ENCODE measurements at regions not wholly inside any gene's neighbourhood (a gene's known extent, or its start where the extent isn't known, plus 50 kb on each side); places are given as distances from the start of the nearest gene placed in this dataset.

- H3K4me1 ChIP-seq (ENCODE audit: insufficient read depth, low read length): no peaks in the 10 kb centered on the region
- no peaks in the 10 kb centered on the region for H3K79me2 ChIP-seq (ENCODE audit: insufficient read depth, low read length)
- TF ChIP-seq, protein P1, sequence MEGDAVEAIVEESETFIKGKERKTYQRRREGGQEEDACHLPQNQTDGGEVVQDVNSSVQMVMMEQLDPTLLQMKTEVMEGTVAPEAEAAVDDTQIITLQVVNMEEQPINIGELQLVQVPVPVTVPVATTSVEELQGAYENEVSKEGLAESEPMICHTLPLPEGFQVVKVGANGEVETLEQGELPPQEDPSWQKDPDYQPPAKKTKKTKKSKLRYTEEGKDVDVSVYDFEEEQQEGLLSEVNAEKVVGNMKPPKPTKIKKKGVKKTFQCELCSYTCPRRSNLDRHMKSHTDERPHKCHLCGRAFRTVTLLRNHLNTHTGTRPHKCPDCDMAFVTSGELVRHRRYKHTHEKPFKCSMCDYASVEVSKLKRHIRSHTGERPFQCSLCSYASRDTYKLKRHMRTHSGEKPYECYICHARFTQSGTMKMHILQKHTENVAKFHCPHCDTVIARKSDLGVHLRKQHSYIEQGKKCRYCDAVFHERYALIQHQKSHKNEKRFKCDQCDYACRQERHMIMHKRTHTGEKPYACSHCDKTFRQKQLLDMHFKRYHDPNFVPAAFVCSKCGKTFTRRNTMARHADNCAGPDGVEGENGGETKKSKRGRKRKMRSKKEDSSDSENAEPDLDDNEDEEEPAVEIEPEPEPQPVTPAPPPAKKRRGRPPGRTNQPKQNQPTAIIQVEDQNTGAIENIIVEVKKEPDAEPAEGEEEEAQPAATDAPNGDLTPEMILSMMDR (IDR thresholded peaks at IDR 0.05; ENCODE audit: extremely low read depth, low read depth, low read length): no peak
- H3K27ac ChIP-seq (ENCODE audit: low read depth, low read length): no peak overlapping the region
- no peaks in the 10 kb centered on the region for H3K27me3 ChIP-seq (ENCODE audit: insufficient read depth, low read length)
- no peak overlapping the region for H3K4me2 ChIP-seq (ENCODE audit: insufficient read depth, low read length)
- H4K20me1 ChIP-seq (ENCODE audit: insufficient read depth, low read length): no peaks in the 10 kb centered on the region
- no peak for DNase-seq (ENCODE audit: insufficient read length, low spot score, missing footprints)
- H3K4me3 ChIP-seq (ENCODE audit: insufficient read depth, low read length): no peak overlapping the region
- H3K36me3 ChIP-seq (ENCODE audit: insufficient read depth, low read length): no peaks in the 10 kb centered on the region
- H3K9me3 ChIP-seq (ENCODE audit: low read depth, low read length): no peaks in the 10 kb centered on the region
- H2AFZ ChIP-seq (ENCODE audit: low read length): no peak overlapping the region
These were observed 730.8 kb upstream of the NDST4 start for GRCh38 chr4:115844180-115844579.

- no peak for DNase-seq (ENCODE audit: insufficient read length, low spot score, missing footprints)
- no peaks in the 10 kb centered on the region for H3K36me3 ChIP-seq (ENCODE audit: insufficient read depth, low read length)
- no peaks in the 10 kb centered on the region for H3K27me3 ChIP-seq (ENCODE audit: insufficient read depth, low read length)
- no peaks in the 10 kb centered on the region for H3K4me1 ChIP-seq (ENCODE audit: insufficient read depth, low read length)
- no peaks in the 10 kb centered on the region for H4K20me1 ChIP-seq (ENCODE audit: insufficient read depth, low read length)
- no peak overlapping the region for H2AFZ ChIP-seq (ENCODE audit: low read length)
- H3K9me3 ChIP-seq (ENCODE audit: low read depth, low read length): no peaks in the 10 kb centered on the region
- no peak overlapping the region for H3K4me2 ChIP-seq (ENCODE audit: insufficient read depth, low read length)
- no peak overlapping the region for H3K27ac ChIP-seq (ENCODE audit: low read depth, low read length)
- TF ChIP-seq, protein P1 (IDR thresholded peaks at IDR 0.05; ENCODE audit: extremely low read depth, low read depth, low read length): no peak
- H3K79me2 ChIP-seq (ENCODE audit: insufficient read depth, low read length): no peaks in the 10 kb centered on the region
- no peak overlapping the region for H3K4me3 ChIP-seq (ENCODE audit: insufficient read depth, low read length)
These were observed 728.5 kb upstream of the NDST4 start for GRCh38 chr4:115841871-115842270.

- no peak for DNase-seq (ENCODE audit: insufficient read length, low spot score, missing footprints)
- H3K4me1 ChIP-seq (ENCODE audit: insufficient read depth, low read length): no peaks in the 10 kb centered on the region
- H3K4me3 ChIP-seq (ENCODE audit: insufficient read depth, low read length): no peak overlapping the region
- H3K27ac ChIP-seq (ENCODE audit: low read depth, low read length): no peak overlapping the region
- no peaks in the 10 kb centered on the region for H3K27me3 ChIP-seq (ENCODE audit: insufficient read depth, low read length)
- no peak overlapping the region for H3K4me2 ChIP-seq (ENCODE audit: insufficient read depth, low read length)
- H3K9me3 ChIP-seq (ENCODE audit: low read depth, low read length): no peaks in the 10 kb centered on the region
- no peaks in the 10 kb centered on the region for H3K79me2 ChIP-seq (ENCODE audit: insufficient read depth, low read length)
- no peaks in the 10 kb centered on the region for H3K36me3 ChIP-seq (ENCODE audit: insufficient read depth, low read length)
- no peak overlapping the region for H2AFZ ChIP-seq (ENCODE audit: low read length)
- TF ChIP-seq, protein P1 (IDR thresholded peaks at IDR 0.05; ENCODE audit: extremely low read depth, low read depth, low read length): no peak
- no peaks in the 10 kb centered on the region for H4K20me1 ChIP-seq (ENCODE audit: insufficient read depth, low read length)
These were observed 721.0 kb upstream of the NDST4 start for GRCh38 chr4:115834441-115834840.

- H3K27ac ChIP-seq (ENCODE audit: low read depth, low read length): no peak overlapping the region
- no peak overlapping the region for H3K4me3 ChIP-seq (ENCODE audit: insufficient read depth, low read length)
- no peak overlapping the region for H2AFZ ChIP-seq (ENCODE audit: low read length)
- no peaks in the 10 kb centered on the region for H3K9me3 ChIP-seq (ENCODE audit: low read depth, low read length)
- H4K20me1 ChIP-seq (ENCODE audit: insufficient read depth, low read length): no peaks in the 10 kb centered on the region
- H3K79me2 ChIP-seq (ENCODE audit: insufficient read depth, low read length): no peaks in the 10 kb centered on the region
- no peaks in the 10 kb centered on the region for H3K4me1 ChIP-seq (ENCODE audit: insufficient read depth, low read length)
- H3K4me2 ChIP-seq (ENCODE audit: insufficient read depth, low read length): no peak overlapping the region
- H3K36me3 ChIP-seq (ENCODE audit: insufficient read depth, low read length): no peaks in the 10 kb centered on the region
- no peak for DNase-seq (ENCODE audit: insufficient read length, low spot score, missing footprints)
- TF ChIP-seq, protein P1 (IDR thresholded peaks at IDR 0.05; ENCODE audit: extremely low read depth, low read depth, low read length): no peak
- H3K27me3 ChIP-seq (ENCODE audit: insufficient read depth, low read length): no peaks in the 10 kb centered on the region
These were observed 711.2 kb upstream of the NDST4 start for GRCh38 chr4:115824630-115825029.

Data from osteoblast (primary cell).